WERI-Rb-1 (cell line): ENCODE measurements at regions not wholly inside any gene's neighbourhood (a gene's known extent, or its start where the extent isn't known, plus 50 kb on each side); places are given as distances from the start of the nearest gene placed in this dataset.

ENCODE experiments used
- DNase-seq: peaks from one replicate; pipeline ENCODE4 v3.0.0-alpha.2; 2020
- H3K27ac ChIP-seq: fragments of 250-450 bp; sonication (Bioruptor Pico); 2 replicates; pipeline ENCODE4 v1.5.1; 2020; ENCODE audit warnings: mild to moderate bottlenecking, moderate library complexity
- H3K27me3 ChIP-seq: fragments of 250-450 bp; sonication (Bioruptor Pico); 2 replicates; pipeline ENCODE4 v1.5.1; 2021; ENCODE audit warnings: mild to moderate bottlenecking, low read depth, moderate library complexity; ENCODE audit not compliant: insufficient read depth, severe bottlenecking
- H3K36me3 ChIP-seq: fragments of 250-450 bp; sonication (Bioruptor Pico); 2 replicates; pipeline ENCODE4 v1.5.1; 2020; ENCODE audit warnings: mild to moderate bottlenecking, moderate library complexity
- H3K4me3 ChIP-seq: 2 replicates; pipeline ENCODE4 v1.5.1; 2011; ENCODE audit warnings: low read depth, mild to moderate bottlenecking, control low read depth, low read length
- H3K9me3 ChIP-seq: fragments of 250-450 bp; sonication (Bioruptor Pico); 2 replicates; pipeline ENCODE4 v1.5.1; 2021; ENCODE audit warnings: mild to moderate bottlenecking, moderate library complexity; ENCODE audit not compliant: severe bottlenecking
- CTCF ChIP-seq: IDR thresholded peaks from 2 replicates; pipeline ENCODE4 v1.5.1; 2011; ENCODE audit warnings: low read depth, mild to moderate bottlenecking, control low read depth, inconsistent platforms, low read length

GRCh38 chr4:33465565-33465964 lies 2745.4 kb downstream of the PCDH7 start:
- no peak overlapping the region for H3K27ac ChIP-seq
- no peaks in the 10 kb centered on the region for H3K36me3 ChIP-seq
- TF ChIP-seq CTCF, result no peak
- no peaks in the 10 kb centered on the region for H3K9me3 ChIP-seq
- DNase-seq, result no peak
- no peak overlapping the region for H3K4me3 ChIP-seq
- no peaks in the 10 kb centered on the region for H3K27me3 ChIP-seq

GRCh38 chr4:33467291-33467690 lies 2747.1 kb downstream of the PCDH7 start:
- no peak for DNase-seq
- H3K36me3 ChIP-seq, result no peaks in the 10 kb centered on the region
- H3K9me3 ChIP-seq, result no peaks in the 10 kb centered on the region
- no peaks in the 10 kb centered on the region for H3K27me3 ChIP-seq
- no peak overlapping the region for H3K27ac ChIP-seq
- no peak for TF ChIP-seq CTCF
- no peak overlapping the region for H3K4me3 ChIP-seq

GRCh38 chr4:33470805-33471204 lies 2750.6 kb downstream of the PCDH7 start:
- H3K9me3 ChIP-seq, result no peaks in the 10 kb centered on the region
- no peak overlapping the region for H3K27ac ChIP-seq
- no peak for TF ChIP-seq CTCF
- H3K36me3 ChIP-seq, result no peaks in the 10 kb centered on the region
- H3K4me3 ChIP-seq, result no peak overlapping the region
- no peak for DNase-seq
- no peaks in the 10 kb centered on the region for H3K27me3 ChIP-seq

- Histone ChIP-seq H3K27me3 (no peaks in the 10 kb centered on the region), H3K36me3 (no peaks in the 10 kb centered on the region), H3K9me3 (no peaks in the 10 kb centered on the region), H3K4me3 (no peak overlapping the region), H3K27ac (no peak overlapping the region)
- TF ChIP-seq CTCF, result no peak
- DNase-seq, result no peak
Observed at GRCh38 chr4:33477715-33478114, 2757.5 kb downstream of the PCDH7 start.

GRCh38 chr4:33482773-33483172 lies 2761.5 kb downstream of the ARAP2 start:
- H3K27me3 ChIP-seq, result no peaks in the 10 kb centered on the region
- H3K36me3 ChIP-seq, result no peaks in the 10 kb centered on the region
- no peak overlapping the region for H3K27ac ChIP-seq
- no peak for DNase-seq
- no peaks in the 10 kb centered on the region for H3K9me3 ChIP-seq
- TF ChIP-seq CTCF, result no peak
- H3K4me3 ChIP-seq, result no peak overlapping the region

- H3K27ac ChIP-seq, result no peak overlapping the region
- DNase-seq, result no peak
Observed at GRCh38 chr4:33485111-33485510, 2759.2 kb downstream of the ARAP2 start.

More at GRCh38 chr4:33485111-33485510, 2759.2 kb downstream of the ARAP2 start:
- TF ChIP-seq CTCF, result no peak
- no peaks in the 10 kb centered on the region for H3K9me3 ChIP-seq
- no peaks in the 10 kb centered on the region for H3K36me3 ChIP-seq
- no peak overlapping the region for H3K4me3 ChIP-seq
- no peaks in the 10 kb centered on the region for H3K27me3 ChIP-seq
